ENCODE measurements at regions not wholly inside any gene's neighbourhood (a gene's known extent, or its start where the extent isn't known, plus 50 kb on each side); places are given as distances from the start of the nearest gene placed in this dataset.

GRCh38 chr2:8045081-8045614, 636.7 kb upstream of the ID2 start:
- DNase-seq (ENCODE audit: low spot score): no peak
- no peak for TF ChIP-seq EZH2 (IDR thresholded peaks at IDR 0.05; ENCODE audit: borderline replicate concordance, low read depth, low read length, poor library complexity, severe bottlenecking)
- TF ChIP-seq CTCF (conservative IDR thresholded peaks at IDR 0.05; ENCODE audit: low read depth, low read length): no peak
- ChIA-PET CTCF (no interaction called here), POLR2A (ENCODE audit: low non-redundant PET) (no interaction called here)
- Histone ChIP-seq H3K9me3 (ENCODE audit: low read depth, low read length, poor library complexity, severe bottlenecking) (no peaks in the 10 kb centered on the region), H3K4me1 (ENCODE audit: insufficient read depth, low read length, poor library complexity, severe bottlenecking) (no peaks in the 10 kb centered on the region), H3K36me3 (ENCODE audit: insufficient read depth, low read length, poor library complexity, severe bottlenecking) (no peaks in the 10 kb centered on the region), H3K4me3 (ENCODE audit: low read depth, low read length, poor library complexity, severe bottlenecking) (no peak overlapping the region), H3K27ac (ENCODE audit: low read depth, low read length, poor library complexity, severe bottlenecking) (no peak overlapping the region), H3K27me3 (replicated peaks; ENCODE audit: insufficient read depth, low read depth, low read length, poor library complexity) (no peaks in the 10 kb centered on the region)
- intact Hi-C loops (cut with micrococcal nuclease; ENCODE audit: unreplicated experiment): no loop called here
- no TSS peak for BruUV-seq (replicated peaks)

- DNase-seq (ENCODE audit: low spot score): no peak
- TF ChIP-seq CTCF (conservative IDR thresholded peaks at IDR 0.05; ENCODE audit: low read depth, low read length) (no peak), EZH2 (IDR thresholded peaks at IDR 0.05; ENCODE audit: borderline replicate concordance, low read depth, low read length, poor library complexity, severe bottlenecking) (no peak)
- Histone ChIP-seq H3K4me1 (ENCODE audit: insufficient read depth, low read length, poor library complexity, severe bottlenecking) (no peaks in the 10 kb centered on the region), H3K4me3 (ENCODE audit: low read depth, low read length, poor library complexity, severe bottlenecking) (no peak overlapping the region), H3K27me3 (replicated peaks; ENCODE audit: insufficient read depth, low read depth, low read length, poor library complexity) (no peaks in the 10 kb centered on the region), H3K9me3 (ENCODE audit: low read depth, low read length, poor library complexity, severe bottlenecking) (no peaks in the 10 kb centered on the region), H3K36me3 (ENCODE audit: insufficient read depth, low read length, poor library complexity, severe bottlenecking) (no peaks in the 10 kb centered on the region), H3K27ac (ENCODE audit: low read depth, low read length, poor library complexity, severe bottlenecking) (no peak overlapping the region)
- CTCF ChIA-PET: no interaction called here
- intact Hi-C loops (cut with micrococcal nuclease; ENCODE audit: unreplicated experiment): no loop called here
- POLR2A ChIA-PET (ENCODE audit: low non-redundant PET): no interaction called here
- no TSS peak for BruUV-seq (replicated peaks)
Measured at GRCh38 chr2:8046849-8047248, 635.0 kb upstream of the ID2 start.

GRCh38 chr2:8049176-8049575, 632.7 kb upstream of the ID2 start:
- no peak for DNase-seq (ENCODE audit: low spot score)
- H3K4me1 ChIP-seq (ENCODE audit: insufficient read depth, low read length, poor library complexity, severe bottlenecking): no peaks in the 10 kb centered on the region
- no TSS peak for BruUV-seq (replicated peaks)
- TF ChIP-seq EZH2 (IDR thresholded peaks at IDR 0.05; ENCODE audit: borderline replicate concordance, low read depth, low read length, poor library complexity, severe bottlenecking) (no peak), CTCF (conservative IDR thresholded peaks at IDR 0.05; ENCODE audit: low read depth, low read length) (no peak)
- intact Hi-C loops (cut with micrococcal nuclease; ENCODE audit: unreplicated experiment): no loop called here
- POLR2A ChIA-PET (ENCODE audit: low non-redundant PET): no interaction called here
- H3K36me3 ChIP-seq (ENCODE audit: insufficient read depth, low read length, poor library complexity, severe bottlenecking): no peaks in the 10 kb centered on the region
- no peaks in the 10 kb centered on the region for H3K27me3 ChIP-seq (replicated peaks; ENCODE audit: insufficient read depth, low read depth, low read length, poor library complexity)
- H3K27ac ChIP-seq (ENCODE audit: low read depth, low read length, poor library complexity, severe bottlenecking): no peak overlapping the region
- no peaks in the 10 kb centered on the region for H3K9me3 ChIP-seq (ENCODE audit: low read depth, low read length, poor library complexity, severe bottlenecking)
- CTCF ChIA-PET: no interaction called here
- no peak overlapping the region for H3K4me3 ChIP-seq (ENCODE audit: low read depth, low read length, poor library complexity, severe bottlenecking)
